Chondrocyte (in vitro differentiated cells): ENCODE measurements at regions not wholly inside any gene's neighbourhood (a gene's known extent, or its start where the extent isn't known, plus 50 kb on each side); places are given as distances from the start of the nearest gene placed in this dataset.

Experiments
- DNase-seq: peaks from one replicate; pipeline ENCODE4 v3.0.0; 2021; ENCODE audit warnings: mixed read lengths, low spot score
- H3K27ac Mint-ChIP-seq: one replicate; pipeline ENCODE4 v1.8.0; 2021; ENCODE audit warnings: mild to moderate bottlenecking, moderate library complexity, mixed read lengths; ENCODE audit not compliant: unreplicated experiment
- H3K27me3 Mint-ChIP-seq: 2 replicates; pipeline ENCODE4 v1.8.0; 2021; ENCODE audit warnings: low read depth, mixed read lengths
- H3K36me3 Mint-ChIP-seq: 2 replicates; pipeline ENCODE4 v1.8.0; 2021; ENCODE audit warnings: low read depth, mixed read lengths
- H3K4me1 Mint-ChIP-seq: 2 replicates; pipeline ENCODE4 v1.8.0; 2021; ENCODE audit warnings: low read depth, mild to moderate bottlenecking, mixed read lengths
- H3K4me3 Mint-ChIP-seq: one replicate; pipeline ENCODE4 v1.8.0; 2021; ENCODE audit warnings: mild to moderate bottlenecking, moderate library complexity, mixed read lengths; ENCODE audit not compliant: unreplicated experiment
- H3K9me3 Mint-ChIP-seq: 2 replicates; pipeline ENCODE4 v1.8.0; 2021; ENCODE audit warnings: low read depth, mixed read lengths
- TF ChIP-seq, protein P1 (sequence below): fragments of 200-600 bp; sonication (generic); IDR thresholded peaks from 2 replicates; pipeline ENCODE4 v1.5.0; 2021; ENCODE audit warnings: antibody characterized with exemption, mild to moderate bottlenecking, moderate library complexity

DNA sequence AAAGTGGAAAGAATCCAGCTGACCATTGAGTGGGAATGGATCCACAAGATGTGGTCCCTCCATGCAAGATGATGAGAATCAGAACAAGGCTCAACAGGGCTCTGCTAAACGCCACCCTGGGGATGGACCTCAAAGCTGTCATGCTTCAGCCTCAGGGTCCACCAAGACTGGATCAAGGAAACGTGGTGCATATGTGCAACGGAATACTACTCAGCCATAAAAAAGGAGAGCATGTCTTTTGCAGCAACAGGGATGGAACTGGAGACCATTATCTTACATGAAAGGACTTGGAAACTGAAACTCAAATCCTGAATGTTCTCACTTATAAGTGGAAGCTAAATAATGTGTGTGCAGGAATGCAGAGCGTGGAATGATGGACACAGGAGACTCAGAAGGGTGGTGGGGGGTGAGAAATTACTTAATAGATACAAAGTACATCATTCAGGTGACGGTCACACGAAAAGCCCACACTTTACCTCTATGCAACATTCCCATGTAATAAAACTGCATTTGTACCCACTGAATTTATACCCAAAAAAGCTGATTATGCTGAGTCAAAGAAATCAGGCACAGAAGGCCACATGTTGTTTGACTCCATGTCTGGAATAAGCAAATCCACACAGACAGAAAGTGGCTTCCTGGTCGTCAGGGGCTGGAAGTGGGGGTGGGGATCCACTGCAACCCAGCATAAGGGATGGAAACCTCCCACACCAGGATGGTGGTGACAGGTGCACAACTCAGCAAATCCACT is 116.1 kb downstream of the SHANK2 start:
- TF ChIP-seq, protein P1, sequence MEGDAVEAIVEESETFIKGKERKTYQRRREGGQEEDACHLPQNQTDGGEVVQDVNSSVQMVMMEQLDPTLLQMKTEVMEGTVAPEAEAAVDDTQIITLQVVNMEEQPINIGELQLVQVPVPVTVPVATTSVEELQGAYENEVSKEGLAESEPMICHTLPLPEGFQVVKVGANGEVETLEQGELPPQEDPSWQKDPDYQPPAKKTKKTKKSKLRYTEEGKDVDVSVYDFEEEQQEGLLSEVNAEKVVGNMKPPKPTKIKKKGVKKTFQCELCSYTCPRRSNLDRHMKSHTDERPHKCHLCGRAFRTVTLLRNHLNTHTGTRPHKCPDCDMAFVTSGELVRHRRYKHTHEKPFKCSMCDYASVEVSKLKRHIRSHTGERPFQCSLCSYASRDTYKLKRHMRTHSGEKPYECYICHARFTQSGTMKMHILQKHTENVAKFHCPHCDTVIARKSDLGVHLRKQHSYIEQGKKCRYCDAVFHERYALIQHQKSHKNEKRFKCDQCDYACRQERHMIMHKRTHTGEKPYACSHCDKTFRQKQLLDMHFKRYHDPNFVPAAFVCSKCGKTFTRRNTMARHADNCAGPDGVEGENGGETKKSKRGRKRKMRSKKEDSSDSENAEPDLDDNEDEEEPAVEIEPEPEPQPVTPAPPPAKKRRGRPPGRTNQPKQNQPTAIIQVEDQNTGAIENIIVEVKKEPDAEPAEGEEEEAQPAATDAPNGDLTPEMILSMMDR: no peak
- Mint-ChIP-seq H3K9me3 (peaks cover 3% of the 10 kb centered on the region), H3K36me3 (peaks cover 2% of the 10 kb centered on the region), H3K4me3 (no peak overlapping the region), H3K27ac (no peak overlapping the region), H3K27me3 (peaks cover 23% of the 10 kb centered on the region), H3K4me1 (peaks cover 17% of the 10 kb centered on the region)
- DNase-seq: no peak

DNA sequence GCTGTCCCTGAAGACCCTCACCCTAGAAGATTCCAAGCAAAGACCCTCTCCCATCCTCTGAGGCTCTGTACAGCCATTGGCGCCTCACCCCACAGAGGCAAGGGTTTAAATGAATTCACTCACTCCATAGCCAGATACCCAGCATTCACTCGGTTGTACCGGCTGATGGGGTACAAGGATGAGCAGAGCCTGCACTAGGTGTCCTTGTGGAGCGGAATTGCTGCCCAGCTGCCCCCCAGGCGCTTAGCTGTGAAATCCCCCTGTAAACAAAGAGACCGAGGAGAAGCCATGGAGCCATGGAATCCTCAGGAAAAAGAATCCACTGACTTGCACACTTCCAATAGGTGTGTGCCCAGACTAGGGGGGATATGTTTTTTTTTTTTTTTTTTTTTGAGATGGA is 117.3 kb downstream of the SHANK2 start:
- H3K4me3 Mint-ChIP-seq: no peak overlapping the region
- no peak for DNase-seq
- peaks cover 3% of the 10 kb centered on the region for H3K9me3 Mint-ChIP-seq
- peaks cover 30% of the 10 kb centered on the region for H3K27me3 Mint-ChIP-seq
- no peak overlapping the region for H3K27ac Mint-ChIP-seq
- peaks cover 2% of the 10 kb centered on the region for H3K36me3 Mint-ChIP-seq
- H3K4me1 Mint-ChIP-seq: peaks cover 15% of the 10 kb centered on the region
- TF ChIP-seq, protein P1: no peak

DNA sequence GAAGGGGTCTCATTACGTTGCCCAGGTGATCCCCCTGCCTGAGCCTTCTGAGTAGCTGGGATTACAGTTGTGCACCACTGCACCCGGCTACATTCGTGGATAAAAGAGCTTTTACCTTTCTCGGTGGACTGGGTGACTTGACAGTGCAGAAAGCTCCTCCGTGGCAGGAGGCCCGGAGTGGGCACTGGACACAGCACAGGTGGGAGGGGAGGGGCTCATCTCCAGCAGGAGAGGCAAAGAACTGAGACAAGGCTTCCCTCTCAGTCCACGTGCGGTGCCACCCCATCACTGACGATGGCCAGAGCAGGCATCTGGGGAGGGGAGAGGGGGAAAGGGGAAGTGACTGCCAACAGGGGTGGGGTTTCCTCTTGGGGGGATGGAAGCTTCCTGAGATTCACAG is 118.4 kb downstream of the SHANK2 start:
- TF ChIP-seq, protein P1: no peak
- Mint-ChIP-seq H3K27me3 (peaks cover 30% of the 10 kb centered on the region), H3K9me3 (peaks cover 3% of the 10 kb centered on the region), H3K4me1 (peaks cover 5% of the 10 kb centered on the region), H3K27ac (no peak overlapping the region), H3K4me3 (no peak overlapping the region), H3K36me3 (peaks cover 2% of the 10 kb centered on the region)
- DNase-seq: no peak

DNA sequence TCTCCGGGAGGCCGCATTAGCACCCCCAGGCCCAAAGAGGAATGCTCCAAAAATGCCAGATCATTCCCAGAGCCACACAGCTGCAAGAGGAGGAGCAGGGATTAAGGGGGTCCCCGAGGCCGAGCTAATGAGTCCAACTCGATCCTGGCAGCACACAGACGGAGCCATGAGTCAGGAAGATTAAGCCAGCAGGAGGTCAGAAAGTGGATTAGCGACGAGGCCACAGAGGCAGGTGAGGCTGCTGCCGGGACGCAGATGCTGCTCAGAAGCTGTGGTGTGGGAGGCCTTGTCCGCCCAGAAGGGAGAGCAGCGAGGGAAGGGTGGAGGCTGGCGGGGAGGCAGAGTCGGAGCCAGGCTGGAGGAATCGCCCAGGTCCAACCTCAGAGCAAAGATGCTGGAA is 120.5 kb downstream of the SHANK2 start:
- no peak overlapping the region for H3K27ac Mint-ChIP-seq
- no peak for DNase-seq
- peaks cover 2% of the 10 kb centered on the region for H3K36me3 Mint-ChIP-seq
- peaks cover 44% of the 10 kb centered on the region for H3K27me3 Mint-ChIP-seq
- no peak overlapping the region for H3K4me3 Mint-ChIP-seq
- no peaks in the 10 kb centered on the region for H3K4me1 Mint-ChIP-seq
- H3K9me3 Mint-ChIP-seq: peaks cover 3% of the 10 kb centered on the region
- TF ChIP-seq, protein P1: no peak

DNA sequence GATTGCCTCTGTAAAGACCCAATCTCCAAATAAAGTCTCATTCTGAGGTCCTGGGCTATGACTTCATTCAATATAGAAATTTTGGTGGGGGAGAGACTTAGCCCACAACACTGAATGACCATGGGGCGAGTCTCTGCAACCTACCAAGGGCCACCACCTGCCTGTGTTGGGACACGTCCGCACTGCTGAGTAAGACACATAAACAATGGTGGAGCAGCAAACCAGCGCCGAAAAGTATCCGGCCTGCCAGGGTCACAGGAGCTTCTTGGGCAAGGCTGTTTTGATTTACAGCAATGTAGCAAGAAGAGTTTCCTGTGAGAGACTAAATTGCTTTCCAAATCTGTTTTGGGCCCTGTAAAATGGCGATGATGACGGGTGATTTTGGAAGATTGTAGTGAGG is 122.3 kb downstream of the SHANK2 start:
- TF ChIP-seq, protein P1: no peak
- H3K4me3 Mint-ChIP-seq: no peak overlapping the region
- no peak for DNase-seq
- H3K36me3 Mint-ChIP-seq: peaks cover 2% of the 10 kb centered on the region
- no peaks in the 10 kb centered on the region for H3K4me1 Mint-ChIP-seq
- peaks cover 38% of the 10 kb centered on the region for H3K27me3 Mint-ChIP-seq
- H3K27ac Mint-ChIP-seq: no peak overlapping the region
- peaks cover 3% of the 10 kb centered on the region for H3K9me3 Mint-ChIP-seq
